ENCODE measurements at regions not wholly inside any gene's neighbourhood (a gene's known extent, or its start where the extent isn't known, plus 50 kb on each side); places are given as distances from the start of the nearest gene placed in this dataset.

GRCh38 chr13:72537395-72537780 lies 190.0 kb downstream of the MZT1 start:
- Histone ChIP-seq H3K36me3 (ENCODE audit: control insufficient read depth, insufficient read depth, low read length) (no peaks in the 10 kb centered on the region), H3K27me3 (ENCODE audit: control insufficient read depth, insufficient read depth, low read length) (no peaks in the 10 kb centered on the region), H3K4me3 (ENCODE audit: low read length) (no peak overlapping the region), H3K27ac (ENCODE audit: low read length) (no peak overlapping the region), H3K4me1 (ENCODE audit: control insufficient read depth, insufficient read depth, low read length) (peaks cover 1% of the 10 kb centered on the region; the same call in 1 of the 2 replicates), H3K9me3 (ENCODE audit: control insufficient read depth, insufficient read depth, low read length) (no peaks in the 10 kb centered on the region)
- no CpG with 5 or more reads among the region's 2 CpGs for WGBS (ENCODE audit: insufficient coverage, insufficient read length)
- no peak for DNase-seq (ENCODE audit: low read depth, low spot score)

GRCh38 chr13:72536714-72537394 lies 190.6 kb downstream of the MZT1 start:
- Histone ChIP-seq H3K27me3 (ENCODE audit: control insufficient read depth, insufficient read depth, low read length) (no peaks in the 10 kb centered on the region), H3K27ac (ENCODE audit: low read length) (no peak overlapping the region), H3K36me3 (ENCODE audit: control insufficient read depth, insufficient read depth, low read length) (no peaks in the 10 kb centered on the region), H3K4me3 (ENCODE audit: low read length) (no peak overlapping the region), H3K4me1 (ENCODE audit: control insufficient read depth, insufficient read depth, low read length) (peaks cover 1% of the 10 kb centered on the region; the same call in 1 of the 2 replicates), H3K9me3 (ENCODE audit: control insufficient read depth, insufficient read depth, low read length) (no peaks in the 10 kb centered on the region)
- no peak for DNase-seq (ENCODE audit: low read depth, low spot score)
- WGBS (ENCODE audit: insufficient coverage, insufficient read length): no CpG with 5 or more reads among the region's 11 CpGs

DNA sequence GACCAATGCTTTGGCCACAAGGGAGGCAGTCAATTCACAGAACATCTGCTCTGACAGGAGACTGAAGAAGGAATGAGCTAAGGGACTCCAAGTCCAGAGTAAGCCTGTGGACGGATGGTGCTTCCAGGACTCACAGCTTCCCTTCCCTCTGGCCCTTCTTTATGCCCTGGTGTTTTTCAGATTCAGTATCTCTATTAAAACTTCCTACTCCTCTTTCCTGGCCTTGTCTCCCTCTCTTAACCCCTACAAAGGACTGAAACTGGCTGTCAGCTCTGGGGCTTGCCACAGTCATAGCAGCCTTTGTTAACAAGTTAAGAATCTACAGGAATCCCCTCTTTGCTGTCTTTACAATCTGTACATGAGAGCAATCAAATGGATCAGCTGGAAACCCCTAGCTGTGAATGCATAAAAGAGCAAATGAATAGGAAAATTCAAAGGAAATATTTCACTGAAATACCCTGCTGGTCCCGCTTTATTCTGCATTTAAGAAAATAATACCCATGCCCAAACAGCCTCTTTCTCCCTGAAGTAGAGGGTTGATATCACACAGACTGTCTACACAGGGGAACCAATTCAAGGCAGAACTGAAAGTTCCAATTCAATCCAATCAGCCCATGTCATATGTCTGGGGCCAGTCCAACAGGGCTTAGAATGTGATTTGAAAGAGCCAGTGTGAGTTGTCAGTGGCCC lies 192.3 kb downstream of the MZT1 start:
- Histone ChIP-seq H3K4me3 (ENCODE audit: low read length) (no peak overlapping the region), H3K4me1 (ENCODE audit: control insufficient read depth, insufficient read depth, low read length) (peaks cover 1% of the 10 kb centered on the region; the same call in 1 of the 2 replicates), H3K36me3 (ENCODE audit: control insufficient read depth, insufficient read depth, low read length) (no peaks in the 10 kb centered on the region), H3K27me3 (ENCODE audit: control insufficient read depth, insufficient read depth, low read length) (no peaks in the 10 kb centered on the region), H3K9me3 (ENCODE audit: control insufficient read depth, insufficient read depth, low read length) (no peaks in the 10 kb centered on the region), H3K27ac (ENCODE audit: low read length) (no peak overlapping the region)
- no CpG with 5 or more reads among the region's 2 CpGs for WGBS (ENCODE audit: insufficient coverage, insufficient read length)
- no peak for DNase-seq (ENCODE audit: low read depth, low spot score)

DNA sequence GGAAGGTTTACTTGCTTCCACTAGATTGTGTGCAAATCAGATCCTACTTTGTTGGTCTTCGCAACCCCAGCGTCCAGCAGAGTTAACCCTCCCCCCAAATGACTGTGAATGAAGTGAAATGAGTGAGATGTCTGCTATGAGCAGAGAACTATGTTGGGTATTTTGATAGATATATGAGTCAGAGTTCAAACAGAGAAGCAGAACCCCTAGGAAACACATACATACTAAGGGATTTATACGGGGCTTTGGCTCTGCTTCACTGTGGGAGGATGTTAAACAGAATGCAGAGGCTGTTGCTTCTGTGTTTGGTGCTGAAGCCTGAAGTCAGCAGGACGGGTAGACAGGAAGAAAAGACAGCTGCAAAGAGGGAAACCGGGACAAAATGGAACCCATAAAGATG lies 197.0 kb downstream of the MZT1 start:
- Histone ChIP-seq H3K27ac (ENCODE audit: low read length) (no peak overlapping the region), H3K27me3 (ENCODE audit: control insufficient read depth, insufficient read depth, low read length) (no peaks in the 10 kb centered on the region)
- WGBS (ENCODE audit: insufficient coverage, insufficient read length): no CpG with 5 or more reads among the region's 5 CpGs

DNA sequence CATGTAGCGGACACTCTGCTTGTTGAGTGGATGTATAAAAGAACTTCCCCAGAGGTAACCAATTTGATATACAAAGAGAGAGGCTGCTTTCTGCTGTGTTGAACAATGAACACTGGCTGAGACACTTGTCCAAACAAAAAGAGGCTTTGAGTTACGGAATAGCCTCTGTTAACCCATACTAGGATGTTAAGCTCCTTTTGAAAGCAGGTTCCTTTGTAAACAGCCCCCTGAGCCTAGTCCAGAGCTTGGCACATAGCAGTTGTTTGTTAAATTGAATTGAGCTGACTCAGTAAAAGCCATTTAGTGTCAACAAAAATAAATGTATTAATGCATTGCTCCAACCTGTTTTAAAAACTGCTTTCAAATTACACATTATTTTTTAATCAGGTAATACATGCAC lies 200.1 kb downstream of the MZT1 start:
- Histone ChIP-seq H3K27ac (ENCODE audit: low read length) (no peak overlapping the region), H3K9me3 (ENCODE audit: control insufficient read depth, insufficient read depth, low read length) (no peaks in the 10 kb centered on the region), H3K36me3 (ENCODE audit: control insufficient read depth, insufficient read depth, low read length) (no peaks in the 10 kb centered on the region), H3K4me1 (ENCODE audit: control insufficient read depth, insufficient read depth, low read length) (no peaks in the 10 kb centered on the region), H3K27me3 (ENCODE audit: control insufficient read depth, insufficient read depth, low read length) (no peaks in the 10 kb centered on the region), H3K4me3 (ENCODE audit: low read length) (no peak overlapping the region)
- DNase-seq (ENCODE audit: low read depth, low spot score): no peak
- WGBS (ENCODE audit: insufficient coverage, insufficient read length): no CpG with 5 or more reads among the region's 2 CpGs

More for the DNA sequence above, 197.0 kb downstream of the MZT1 start:
- peaks cover 1% of the 10 kb centered on the region; the same call in 1 of the 2 replicates for H3K4me1 ChIP-seq (ENCODE audit: control insufficient read depth, insufficient read depth, low read length)
- DNase-seq (ENCODE audit: low read depth, low spot score): no peak
- no peaks in the 10 kb centered on the region for H3K9me3 ChIP-seq (ENCODE audit: control insufficient read depth, insufficient read depth, low read length)
- H3K36me3 ChIP-seq (ENCODE audit: control insufficient read depth, insufficient read depth, low read length): no peaks in the 10 kb centered on the region
- no peak overlapping the region for H3K4me3 ChIP-seq (ENCODE audit: low read length)

DNA sequence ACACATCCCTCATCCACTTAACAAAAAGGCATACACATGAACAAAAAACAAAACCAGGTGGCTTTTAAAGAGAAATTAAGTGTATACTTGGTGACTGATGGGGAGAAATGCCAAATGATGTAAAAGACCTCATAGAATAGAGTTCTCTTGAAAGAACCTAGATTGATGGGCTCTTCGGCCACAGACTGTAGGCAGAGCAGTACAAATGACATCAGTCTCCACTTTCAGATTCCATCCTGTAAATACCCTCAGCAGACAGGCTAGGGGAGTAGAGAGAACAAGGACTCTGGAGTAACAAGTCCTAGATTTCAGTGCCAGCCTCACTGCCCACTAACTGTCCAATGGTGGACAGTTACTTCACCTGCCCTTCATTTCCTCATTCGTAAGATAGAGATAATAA lies 203.8 kb downstream of the MZT1 start:
- no peaks in the 10 kb centered on the region for H3K4me1 ChIP-seq (ENCODE audit: control insufficient read depth, insufficient read depth, low read length)
- H3K36me3 ChIP-seq (ENCODE audit: control insufficient read depth, insufficient read depth, low read length): no peaks in the 10 kb centered on the region
- no peak overlapping the region for H3K4me3 ChIP-seq (ENCODE audit: low read length)
- no peaks in the 10 kb centered on the region for H3K9me3 ChIP-seq (ENCODE audit: control insufficient read depth, insufficient read depth, low read length)
- H3K27ac ChIP-seq (ENCODE audit: low read length): no peak overlapping the region
- no CpG with 5 or more reads among the region's 2 CpGs for WGBS (ENCODE audit: insufficient coverage, insufficient read length)
- H3K27me3 ChIP-seq (ENCODE audit: control insufficient read depth, insufficient read depth, low read length): no peaks in the 10 kb centered on the region
- DNase-seq (ENCODE audit: low read depth, low spot score): no peak

DNA sequence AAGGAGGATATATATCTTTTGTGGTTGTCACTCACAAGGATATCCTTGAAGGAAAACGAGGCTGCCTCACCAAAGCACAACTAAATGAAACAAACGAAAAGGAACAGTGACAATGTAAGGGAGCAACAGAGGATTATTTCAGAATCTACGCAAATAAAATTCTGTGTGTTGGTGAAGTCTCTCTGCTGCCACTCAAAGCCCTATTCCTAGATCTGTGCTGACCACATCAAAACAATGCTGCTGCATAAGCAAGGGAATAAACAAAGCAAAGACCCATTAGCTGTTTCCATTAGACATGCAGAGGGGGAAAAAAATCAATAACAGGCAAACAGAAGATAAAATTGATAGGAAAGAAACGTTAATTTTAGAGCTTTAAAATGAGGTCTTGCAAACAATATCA lies 204.4 kb downstream of the MZT1 start:
- Histone ChIP-seq H3K36me3 (ENCODE audit: control insufficient read depth, insufficient read depth, low read length) (no peaks in the 10 kb centered on the region), H3K4me3 (ENCODE audit: low read length) (no peak overlapping the region), H3K27ac (ENCODE audit: low read length) (no peak overlapping the region), H3K9me3 (ENCODE audit: control insufficient read depth, insufficient read depth, low read length) (no peaks in the 10 kb centered on the region), H3K4me1 (ENCODE audit: control insufficient read depth, insufficient read depth, low read length) (no peaks in the 10 kb centered on the region), H3K27me3 (ENCODE audit: control insufficient read depth, insufficient read depth, low read length) (no peaks in the 10 kb centered on the region)
- no peak for DNase-seq (ENCODE audit: low read depth, low spot score)
- WGBS (ENCODE audit: insufficient coverage, insufficient read length): no CpG with 5 or more reads among the region's 4 CpGs

- no peaks in the 10 kb centered on the region for H3K4me1 ChIP-seq (ENCODE audit: control insufficient read depth, insufficient read depth, low read length)
- no peaks in the 10 kb centered on the region for H3K9me3 ChIP-seq (ENCODE audit: control insufficient read depth, insufficient read depth, low read length)
- no peak for DNase-seq (ENCODE audit: low read depth, low spot score)
- no CpG with 5 or more reads among the region's 10 CpGs for WGBS (ENCODE audit: insufficient coverage, insufficient read length)
- no peaks in the 10 kb centered on the region for H3K36me3 ChIP-seq (ENCODE audit: control insufficient read depth, insufficient read depth, low read length)
- H3K4me3 ChIP-seq (ENCODE audit: low read length): no peak overlapping the region
- H3K27me3 ChIP-seq (ENCODE audit: control insufficient read depth, insufficient read depth, low read length): no peaks in the 10 kb centered on the region
- no peak overlapping the region for H3K27ac ChIP-seq (ENCODE audit: low read length)
Measured at GRCh38 chr13:72521940-72522661, 205.3 kb downstream of the MZT1 start.

DNA sequence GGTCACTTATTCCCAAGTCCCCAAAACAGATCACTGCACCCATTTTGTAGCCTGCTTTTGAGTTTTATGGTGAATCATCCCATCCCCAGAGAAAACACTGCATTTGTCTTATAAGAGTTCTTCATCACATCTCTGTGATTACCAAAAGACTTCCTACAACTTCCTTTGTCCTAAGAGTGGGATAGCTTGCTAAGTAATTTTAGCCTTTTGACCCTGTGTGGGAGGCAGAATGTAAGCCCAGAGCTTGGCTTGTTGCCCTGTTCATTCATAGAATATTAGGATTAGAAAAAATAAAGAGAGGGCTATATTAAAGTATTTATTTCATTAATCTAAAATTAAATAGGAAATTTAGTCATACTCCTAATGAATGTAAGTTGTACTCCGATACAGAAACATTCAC lies 213.3 kb downstream of the MZT1 start:
- Histone ChIP-seq H3K27ac (ENCODE audit: low read length) (no peak overlapping the region), H3K36me3 (ENCODE audit: control insufficient read depth, insufficient read depth, low read length) (no peaks in the 10 kb centered on the region), H3K4me3 (ENCODE audit: low read length) (no peak overlapping the region), H3K9me3 (ENCODE audit: control insufficient read depth, insufficient read depth, low read length) (no peaks in the 10 kb centered on the region), H3K27me3 (ENCODE audit: control insufficient read depth, insufficient read depth, low read length) (no peaks in the 10 kb centered on the region), H3K4me1 (ENCODE audit: control insufficient read depth, insufficient read depth, low read length) (no peaks in the 10 kb centered on the region)
- DNase-seq (ENCODE audit: low read depth, low spot score): no peak
- WGBS (ENCODE audit: insufficient coverage, insufficient read length): no CpG with 5 or more reads among the region's 1 CpG

GRCh38 chr13:72508392-72508791 lies 219.0 kb downstream of the MZT1 start:
- Histone ChIP-seq H3K27ac (ENCODE audit: low read length) (no peak overlapping the region), H3K27me3 (ENCODE audit: control insufficient read depth, insufficient read depth, low read length) (no peaks in the 10 kb centered on the region), H3K4me1 (ENCODE audit: control insufficient read depth, insufficient read depth, low read length) (no peaks in the 10 kb centered on the region), H3K4me3 (ENCODE audit: low read length) (no peak overlapping the region), H3K9me3 (ENCODE audit: control insufficient read depth, insufficient read depth, low read length) (no peaks in the 10 kb centered on the region), H3K36me3 (ENCODE audit: control insufficient read depth, insufficient read depth, low read length) (no peaks in the 10 kb centered on the region)
- DNase-seq (ENCODE audit: low read depth, low spot score): no peak
- WGBS (ENCODE audit: insufficient coverage, insufficient read length): no CpG with 5 or more reads among the region's 7 CpGs
